T47D (cell line): ENCODE measurements at regions not wholly inside any gene's neighbourhood (a gene's known extent, or its start where the extent isn't known, plus 50 kb on each side); places are given as distances from the start of the nearest gene placed in this dataset.

ENCODE experiments used
- DNase-seq, 2 experiments: peaks; one replicate each; pipeline versions ENCODE4 v3.0.0 to v3.0.0-alpha.2; 2011 to 2012; ENCODE audit warnings: low read depth in 1 of 2, low spot score in 1 of 2
- JUND ChIP-seq: IDR thresholded peaks from 2 replicates; pipeline ENCODE4 v1.6.1; 2012; ENCODE audit warnings: low read depth
- in situ Hi-C: cut with HindIII; loops from 2 replicates; pipeline ENCODE4 v1.10.0; 2016; ENCODE audit warnings: low sequenced_read_pairs, low pct_unique_long_range_greater_than_20kb

- in situ Hi-C loops: no loop called here
- DNase-seq: peak; percentile 9 to 67
- TF ChIP-seq JUND: no peak
These were observed 106.8 kb downstream of the SEMA6D start for GRCh38 chr15:47824147-47824546.

GRCh38 chr15:47829667-47830066 lies 112.4 kb downstream of the SEMA6D start:
- no peak for TF ChIP-seq JUND
- DNase-seq: no peak
- in situ Hi-C loops: no loop called here

GRCh38 chr15:47834093-47834492 lies 116.8 kb downstream of the SEMA6D start:
- no peak for TF ChIP-seq JUND
- no peak for DNase-seq
- in situ Hi-C loops: no loop called here

GRCh38 chr15:47839233-47839825 lies 122.0 kb downstream of the SEMA6D start:
- no peak for TF ChIP-seq JUND
- in situ Hi-C loops: no loop called here
- DNase-seq: no peak

GRCh38 chr15:47843124-47843663 lies 125.9 kb downstream of the SEMA6D start:
- no peak for DNase-seq
- in situ Hi-C loops: no loop called here
- no peak for TF ChIP-seq JUND

- no peak for TF ChIP-seq JUND
- DNase-seq: no peak
- in situ Hi-C loops: no loop called here
These were observed 127.1 kb downstream of the SEMA6D start for GRCh38 chr15:47844437-47844836.

- no peak for TF ChIP-seq JUND
- in situ Hi-C loops: no loop called here
- DNase-seq: no peak
These were observed 129.0 kb downstream of the SEMA6D start for GRCh38 chr15:47846128-47846868.

GRCh38 chr15:47846876-47847275 lies 129.6 kb downstream of the SEMA6D start:
- TF ChIP-seq JUND: no peak
- in situ Hi-C loops: no loop called here
- no peak for DNase-seq

GRCh38 chr15:47856071-47856470 lies 138.8 kb downstream of the SEMA6D start:
- in situ Hi-C loops: no loop called here
- DNase-seq: no peak
- TF ChIP-seq JUND: no peak

- TF ChIP-seq JUND: no peak
- no peak for DNase-seq
- in situ Hi-C loops: no loop called here
These were observed 139.9 kb downstream of the SEMA6D start for GRCh38 chr15:47857014-47857775.

GRCh38 chr15:47857776-47858167 lies 140.5 kb downstream of the SEMA6D start:
- TF ChIP-seq JUND: no peak
- in situ Hi-C loops: no loop called here
- peak in 1 of 2 experiments; percentile 20 for DNase-seq

- no peak for TF ChIP-seq JUND
- in situ Hi-C loops: no loop called here
- no peak for DNase-seq
These were observed 144.0 kb downstream of the SEMA6D start for GRCh38 chr15:47861111-47861903.
